Ovary (tissue), 7 donors: ENCODE measurements at regions not wholly inside any gene's neighbourhood (a gene's known extent, or its start where the extent isn't known, plus 50 kb on each side); places are given as distances from the start of the nearest gene placed in this dataset.

ENCODE experiments used
- DNase-seq, 5 donors: peaks; one replicate each; pipeline ENCODE4 v3.0.0-alpha.2; 2019 to 2020
- H3K27ac ChIP-seq, 2 donors: fragments of 200-600 bp; one replicate each; pipeline versions ENCODE4 v1.5.1 to v1.8.0; 2019 to 2022
- H3K27me3 ChIP-seq: fragments of 200-600 bp; one replicate; pipeline ENCODE4 v1.8.0; 2022
- H3K36me3 ChIP-seq: fragments of 200-600 bp; sonication (generic); one replicate; pipeline ENCODE4 v1.5.1; 2019
- H3K4me1 ChIP-seq: one replicate; pipeline ENCODE4 v1.8.1; 2013; ENCODE audit warnings: mild to moderate bottlenecking, moderate library complexity; ENCODE audit not compliant: insufficient read depth
- H3K4me3 ChIP-seq: fragments of 200-600 bp; sonication (generic); one replicate; pipeline ENCODE4 v1.5.1; 2017
- H3K9me3 ChIP-seq, 2 donors: fragments of 200-600 bp in 1 of 2; sonication (generic) in 1 of 2; one replicate each; pipeline versions ENCODE4 v1.5.1 to v1.8.1; 2013 to 2019; ENCODE audit warnings: mild to moderate bottlenecking in 1 of 2, moderate library complexity in 1 of 2
- EP300 ChIP-seq: sonication (generic); formaldehyde crosslinking; IDR thresholded peaks from one replicate; pipeline ENCODE4 v1.6.1; 2017; ENCODE audit warnings: antibody characterized with exemption
- POLR2A ChIP-seq: fragments of 450-650 bp; IDR thresholded peaks from one replicate; pipeline ENCODE4 v1.6.1; 2017; ENCODE audit warnings: antibody characterized with exemption, mild to moderate bottlenecking, moderate library complexity
- WGBS, 3 donors: extraction: QIAGEN DNeasy Blood & Tissue Kit in 1 of 3; methylation state at CpG; one replicate each; pipeline versions ENCODE4 v1.1.5 to v1.1.7; 2013 to 2017; 5-methylcytosine and 5-hydroxymethylcytosine counted together
- intact Hi-C, 4 donors: fragments of 100-400 bp; cut with DNase I; formaldehyde crosslinking; loops; one replicate each; pipeline versions ENCODE4 v1.11.0 to v1.15.1; 2022 to 2023
- TF ChIP-seq, protein P1 (sequence below), 3 donors: fragments of 450-650 bp in 2 of 3; fragments of 200-600 bp in 1 of 3; IDR thresholded peaks; one replicate each; pipeline versions ENCODE4 v1.5.1 to v1.8.0; 2016 to 2022; ENCODE audit warnings: antibody characterized with exemption in 3 of 3, mild to moderate bottlenecking in 1 of 3
- donor health status: DM: no; HTN: no; CAD: no; lungs with moderate emphysema.
- donor health status: DM: no; HTN: no; CAD: no.
- donor health status: Bipolar disorder and iron deficiency.
- donor health status: DM: no; HTN: no; CAD: no.
- donor health status: DM: yes; HTN: yes; CAD: no.

DNA sequence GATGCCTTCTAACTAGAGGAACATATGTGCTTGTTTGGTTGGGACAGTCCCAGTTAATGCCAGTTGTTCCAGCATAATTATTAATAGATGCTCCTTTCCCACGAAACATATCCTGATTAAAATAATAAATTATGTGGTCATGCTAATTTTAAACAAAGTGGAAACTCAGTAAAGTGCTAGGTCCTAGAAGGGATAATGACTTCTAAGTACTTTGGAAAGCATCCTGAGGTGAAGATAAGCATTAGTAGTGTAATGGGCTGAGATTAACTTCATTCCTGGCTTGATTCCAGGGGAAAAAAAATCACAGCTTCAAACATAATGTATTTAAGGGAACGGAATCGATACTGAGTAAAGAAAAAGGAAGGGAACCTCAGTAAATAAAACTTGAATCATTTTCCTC lies 213.7 kb upstream of the SNX2 start:
- Histone ChIP-seq H3K4me3 (no peak overlapping the region), H3K27me3 (no peaks in the 10 kb centered on the region), H3K9me3 (no peaks in the 10 kb centered on the region), H3K27ac (no peak overlapping the region), H3K36me3 (no peaks in the 10 kb centered on the region), H3K4me1 (no peaks in the 10 kb centered on the region)
- WGBS, 3 donors: 6 to 7% (median 6%) methylated on average over 3 of the region's 3 CpGs
- TF ChIP-seq, protein P1, sequence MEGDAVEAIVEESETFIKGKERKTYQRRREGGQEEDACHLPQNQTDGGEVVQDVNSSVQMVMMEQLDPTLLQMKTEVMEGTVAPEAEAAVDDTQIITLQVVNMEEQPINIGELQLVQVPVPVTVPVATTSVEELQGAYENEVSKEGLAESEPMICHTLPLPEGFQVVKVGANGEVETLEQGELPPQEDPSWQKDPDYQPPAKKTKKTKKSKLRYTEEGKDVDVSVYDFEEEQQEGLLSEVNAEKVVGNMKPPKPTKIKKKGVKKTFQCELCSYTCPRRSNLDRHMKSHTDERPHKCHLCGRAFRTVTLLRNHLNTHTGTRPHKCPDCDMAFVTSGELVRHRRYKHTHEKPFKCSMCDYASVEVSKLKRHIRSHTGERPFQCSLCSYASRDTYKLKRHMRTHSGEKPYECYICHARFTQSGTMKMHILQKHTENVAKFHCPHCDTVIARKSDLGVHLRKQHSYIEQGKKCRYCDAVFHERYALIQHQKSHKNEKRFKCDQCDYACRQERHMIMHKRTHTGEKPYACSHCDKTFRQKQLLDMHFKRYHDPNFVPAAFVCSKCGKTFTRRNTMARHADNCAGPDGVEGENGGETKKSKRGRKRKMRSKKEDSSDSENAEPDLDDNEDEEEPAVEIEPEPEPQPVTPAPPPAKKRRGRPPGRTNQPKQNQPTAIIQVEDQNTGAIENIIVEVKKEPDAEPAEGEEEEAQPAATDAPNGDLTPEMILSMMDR (IDR thresholded peaks at IDR 0.05): no peak
- TF ChIP-seq EP300: no peak
- TF ChIP-seq POLR2A: no peak
- intact Hi-C loops: no loop called here
- DNase-seq: no peak

DNA sequence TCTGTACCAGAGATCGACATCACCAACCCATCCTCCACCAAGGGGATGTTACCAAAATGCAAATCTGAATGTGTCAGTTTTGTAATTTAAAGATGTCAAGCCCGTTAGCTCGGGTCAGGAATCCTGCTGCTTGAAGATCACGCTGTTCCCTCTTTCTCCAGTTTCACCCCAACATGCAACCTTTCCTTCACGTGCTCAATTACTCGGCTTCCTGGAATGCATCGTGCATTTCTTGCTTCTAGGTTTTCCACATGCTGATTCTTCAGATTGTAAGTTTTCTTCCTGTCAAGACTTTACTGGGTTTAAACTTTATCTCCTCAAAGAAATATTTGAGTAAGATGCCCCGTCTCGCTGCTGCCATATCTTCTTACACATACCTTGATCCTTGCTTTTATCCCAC lies 209.5 kb upstream of the SNX2 start:
- Histone ChIP-seq H3K27ac (no peak overlapping the region), H3K4me3 (no peak overlapping the region), H3K27me3 (no peaks in the 10 kb centered on the region), H3K36me3 (no peaks in the 10 kb centered on the region), H3K4me1 (no peaks in the 10 kb centered on the region), H3K9me3 (no peaks in the 10 kb centered on the region)
- intact Hi-C loops: no loop called here
- 70 to 78% (median 74%) methylated on average over 9 of the region's 9 CpGs for WGBS, 3 donors
- TF ChIP-seq POLR2A (no peak), EP300 (no peak)
- TF ChIP-seq, protein P1 (IDR thresholded peaks at IDR 0.05): no peak
- no peak for DNase-seq

- H3K27me3 ChIP-seq: no peaks in the 10 kb centered on the region
- intact Hi-C loops: no loop called here
- DNase-seq: no peak
- H3K4me1 ChIP-seq: no peaks in the 10 kb centered on the region
- H3K9me3 ChIP-seq: no peaks in the 10 kb centered on the region
- no peaks in the 10 kb centered on the region for H3K36me3 ChIP-seq
- H3K27ac ChIP-seq: no peak overlapping the region
- H3K4me3 ChIP-seq: no peak overlapping the region
- WGBS, 3 donors: 66 to 69% (median 66%) methylated on average over 3 of the region's 3 CpGs
- TF ChIP-seq, protein P1 (IDR thresholded peaks at IDR 0.05): no peak
- TF ChIP-seq EP300 (no peak), POLR2A (no peak)
Measured at GRCh38 chr5:122576256-122577016, 198.4 kb upstream of the SNX2 start.

GRCh38 chr5:122581629-122582028 lies 193.3 kb upstream of the SNX2 start:
- TF ChIP-seq, protein P1 (IDR thresholded peaks at IDR 0.05): no peak
- TF ChIP-seq POLR2A: no peak
- TF ChIP-seq EP300: no peak
- WGBS, 3 donors: 67 to 72% (median 71%) methylated on average over 7 of the region's 7 CpGs
- intact Hi-C loops: no loop called here
- Histone ChIP-seq H3K4me3 (no peak overlapping the region), H3K4me1 (no peaks in the 10 kb centered on the region), H3K27ac (no peak overlapping the region), H3K9me3 (no peaks in the 10 kb centered on the region), H3K36me3 (no peaks in the 10 kb centered on the region), H3K27me3 (no peaks in the 10 kb centered on the region)
- DNase-seq: no peak
